ENCODE measurements at regions not wholly inside any gene's neighbourhood (a gene's known extent, or its start where the extent isn't known, plus 50 kb on each side); places are given as distances from the start of the nearest gene placed in this dataset.

DNA sequence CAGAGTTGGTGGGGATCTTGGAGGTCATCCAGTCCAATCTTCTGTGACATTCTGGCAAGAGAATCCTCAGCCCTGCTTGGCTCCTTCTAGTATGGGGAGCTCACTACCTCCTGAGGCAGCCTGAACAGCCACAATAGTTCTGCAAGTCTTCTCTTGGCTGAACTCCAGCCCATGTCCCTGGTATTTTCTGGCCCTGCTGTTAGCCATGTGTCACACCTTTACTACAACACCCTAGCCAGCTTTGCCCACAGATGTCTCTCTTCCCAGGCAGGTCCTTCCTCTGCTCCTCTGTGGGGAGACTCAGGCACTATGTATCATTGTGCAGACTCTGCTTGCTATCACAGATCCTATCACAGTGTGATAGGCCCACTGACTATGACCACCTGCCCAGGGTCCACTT is 297.7 kb downstream of the CTTN start (continued):
- TF ChIP-seq, protein P1, sequence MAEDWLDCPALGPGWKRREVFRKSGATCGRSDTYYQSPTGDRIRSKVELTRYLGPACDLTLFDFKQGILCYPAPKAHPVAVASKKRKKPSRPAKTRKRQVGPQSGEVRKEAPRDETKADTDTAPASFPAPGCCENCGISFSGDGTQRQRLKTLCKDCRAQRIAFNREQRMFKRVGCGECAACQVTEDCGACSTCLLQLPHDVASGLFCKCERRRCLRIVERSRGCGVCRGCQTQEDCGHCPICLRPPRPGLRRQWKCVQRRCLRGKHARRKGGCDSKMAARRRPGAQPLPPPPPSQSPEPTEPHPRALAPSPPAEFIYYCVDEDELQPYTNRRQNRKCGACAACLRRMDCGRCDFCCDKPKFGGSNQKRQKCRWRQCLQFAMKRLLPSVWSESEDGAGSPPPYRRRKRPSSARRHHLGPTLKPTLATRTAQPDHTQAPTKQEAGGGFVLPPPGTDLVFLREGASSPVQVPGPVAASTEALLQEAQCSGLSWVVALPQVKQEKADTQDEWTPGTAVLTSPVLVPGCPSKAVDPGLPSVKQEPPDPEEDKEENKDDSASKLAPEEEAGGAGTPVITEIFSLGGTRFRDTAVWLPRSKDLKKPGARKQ (CRISPR knock-in tag; IDR thresholded peaks at IDR 0.05) = no peak
- TF ChIP-seq POLR2G (IDR thresholded peaks at IDR 0.05; ENCODE audit: low read depth, low read length) (no peak), KLF16 (IDR thresholded peaks at IDR 0.05) (no peak), KHSRP (IDR thresholded peaks at IDR 0.05) (no peak)

DNA sequence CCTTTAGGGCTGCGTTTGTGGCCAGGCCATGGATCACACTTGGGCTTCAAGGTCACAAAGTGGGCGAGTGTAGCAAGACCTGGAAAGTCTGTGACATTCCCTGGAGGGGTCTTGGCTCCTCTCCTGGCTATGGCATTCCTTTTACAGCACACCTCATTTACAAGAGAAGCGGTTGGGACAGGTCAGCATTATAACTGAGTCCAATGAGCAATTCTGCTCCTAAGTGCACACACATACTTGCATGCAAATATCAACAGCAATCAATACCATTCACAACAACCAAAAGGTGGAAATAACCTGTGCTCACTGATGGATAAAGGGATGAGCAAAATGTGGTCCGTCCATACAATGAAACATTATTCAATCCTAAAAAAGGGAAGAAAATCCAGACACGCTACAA is 298.2 kb downstream of the CTTN start:
- Histone ChIP-seq H3K79me2 (ENCODE audit: control insufficient read depth, insufficient read depth, low read length) (no peaks in the 10 kb centered on the region), H3K4me3 (no peak overlapping the region), H3K9me1 (ENCODE audit: control insufficient read depth, insufficient read depth, low read length) (no peaks in the 10 kb centered on the region), H4K20me1 (replicated peaks; ENCODE audit: control insufficient read depth, insufficient read depth, low read length) (no peaks in the 10 kb centered on the region), H3K9me3 (replicated peaks; ENCODE audit: control insufficient read depth, insufficient read depth, low read depth, low read length) (no peaks in the 10 kb centered on the region), H3K27ac (ENCODE audit: extremely low read depth, low read depth, low read length) (no peak overlapping the region), H2AFZ (ENCODE audit: low read depth, low read length) (no peak overlapping the region), H3K27me3 (ENCODE audit: control insufficient read depth in 2 of 2, insufficient read depth in 2 of 2, low read length in 2 of 2) (peaks cover 0 to 10% of the 10 kb centered on the region in 2 experiments; a peak in 2 of 5 replicates), H3K4me1 (replicated peaks in 1 of 2; ENCODE audit: control insufficient read depth in 2 of 2, insufficient read depth in 2 of 2, low read length in 2 of 2) (no peaks in the 10 kb centered on the region), H3K4me2 (ENCODE audit: insufficient read depth, low read length) (no peak overlapping the region), H3K9ac (ENCODE audit: insufficient read depth in 1 of 2, low read depth in 2 of 2, low read length in 2 of 2) (no peak overlapping the region), H3K36me3 (ENCODE audit: control insufficient read depth, insufficient read depth, low read length) (no peaks in the 10 kb centered on the region)
- FAIRE-seq (no peak), ATAC-seq (no peak), DNase-seq (ENCODE audit: extremely low read depth in 1 of 4, low spot score in 3 of 4) (no peak)
- WGBS (ENCODE audit: insufficient coverage, low coverage, missing lambda C conversion rate) = 1% methylated on average over 5 of the region's 5 CpGs
- intact Hi-C loops (cut with micrococcal nuclease) = no loop called here
- in situ Hi-C loops (cut with MboI) = no loop called here
- ChIA-PET CTCF (ENCODE audit: low intra/inter-chr PET ratio) (no interaction called here), POLR2A (no interaction called here)
- BruUV-seq (replicated peaks) = no TSS peak
- TF ChIP-seq CCNT2 (IDR thresholded peaks at IDR 0.05; ENCODE audit: borderline replicate concordance, extremely low read depth, insufficient read length, low read depth, low read length) (no peak), ADNP (tag; IDR thresholded peaks at IDR 0.05) (no peak), KLF1 (tag; IDR thresholded peaks at IDR 0.05) (no peak), PHF21A (IDR thresholded peaks at IDR 0.05; ENCODE audit: borderline replicate concordance, low read depth) (no peak), NCOR1 (IDR thresholded peaks at IDR 0.05) (no peak), MTF1 (CRISPR knock-in tag; IDR thresholded peaks at IDR 0.05; ENCODE audit: borderline replicate concordance) (no peak), SMAD2 (IDR thresholded peaks at IDR 0.05; ENCODE audit: low read depth, low read length) (no peak), RAD51 (IDR thresholded peaks at IDR 0.05; ENCODE audit: borderline replicate concordance, low read depth) (no peak), HNRNPL (IDR thresholded peaks at IDR 0.05; ENCODE audit: low read depth, low read length) (no peak), CCAR2 (IDR thresholded peaks at IDR 0.05; ENCODE audit: low read depth, low read length) (no peak), ZFP30 (CRISPR knock-in tag; IDR thresholded peaks at IDR 0.05; ENCODE audit: borderline replicate concordance) (no peak), ZNF41 (CRISPR knock-in tag; conservative IDR thresholded peaks at IDR 0.05) (no peak)

Measured in K562 (cell line).